Astrocyte of the spinal cord (primary cell): ENCODE measurements at regions not wholly inside any gene's neighbourhood (a gene's known extent, or its start where the extent isn't known, plus 50 kb on each side); places are given as distances from the start of the nearest gene placed in this dataset.

Experiments used
- DNase-seq: peaks from one replicate; pipeline ENCODE4 v3.0.0; 2011; ENCODE audit warnings: low read depth, low spot score
- H3K4me3 ChIP-seq: 2 replicates; pipeline ENCODE4 v1.5.1; 2011; ENCODE audit warnings: low read depth, mild to moderate bottlenecking, low read length, moderate library complexity
- in situ Hi-C: cut with HindIII; loops from 2 replicates; pipeline ENCODE4 v1.10.0; 2017; ENCODE audit warnings: low sequenced_read_pairs
- TF ChIP-seq, protein P1 (sequence below): IDR thresholded peaks from 2 replicates; pipeline ENCODE4 v1.5.1; 2012; ENCODE audit warnings: low read depth, mild to moderate bottlenecking, low read length, inconsistent platforms

GRCh38 chr4:138958519-138958918 is 57.1 kb upstream of the NOCT start:
- in situ Hi-C loops: no loop called here
- TF ChIP-seq, protein P1, sequence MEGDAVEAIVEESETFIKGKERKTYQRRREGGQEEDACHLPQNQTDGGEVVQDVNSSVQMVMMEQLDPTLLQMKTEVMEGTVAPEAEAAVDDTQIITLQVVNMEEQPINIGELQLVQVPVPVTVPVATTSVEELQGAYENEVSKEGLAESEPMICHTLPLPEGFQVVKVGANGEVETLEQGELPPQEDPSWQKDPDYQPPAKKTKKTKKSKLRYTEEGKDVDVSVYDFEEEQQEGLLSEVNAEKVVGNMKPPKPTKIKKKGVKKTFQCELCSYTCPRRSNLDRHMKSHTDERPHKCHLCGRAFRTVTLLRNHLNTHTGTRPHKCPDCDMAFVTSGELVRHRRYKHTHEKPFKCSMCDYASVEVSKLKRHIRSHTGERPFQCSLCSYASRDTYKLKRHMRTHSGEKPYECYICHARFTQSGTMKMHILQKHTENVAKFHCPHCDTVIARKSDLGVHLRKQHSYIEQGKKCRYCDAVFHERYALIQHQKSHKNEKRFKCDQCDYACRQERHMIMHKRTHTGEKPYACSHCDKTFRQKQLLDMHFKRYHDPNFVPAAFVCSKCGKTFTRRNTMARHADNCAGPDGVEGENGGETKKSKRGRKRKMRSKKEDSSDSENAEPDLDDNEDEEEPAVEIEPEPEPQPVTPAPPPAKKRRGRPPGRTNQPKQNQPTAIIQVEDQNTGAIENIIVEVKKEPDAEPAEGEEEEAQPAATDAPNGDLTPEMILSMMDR: no peak
- no peak overlapping the region for H3K4me3 ChIP-seq
- DNase-seq: no peak

DNA sequence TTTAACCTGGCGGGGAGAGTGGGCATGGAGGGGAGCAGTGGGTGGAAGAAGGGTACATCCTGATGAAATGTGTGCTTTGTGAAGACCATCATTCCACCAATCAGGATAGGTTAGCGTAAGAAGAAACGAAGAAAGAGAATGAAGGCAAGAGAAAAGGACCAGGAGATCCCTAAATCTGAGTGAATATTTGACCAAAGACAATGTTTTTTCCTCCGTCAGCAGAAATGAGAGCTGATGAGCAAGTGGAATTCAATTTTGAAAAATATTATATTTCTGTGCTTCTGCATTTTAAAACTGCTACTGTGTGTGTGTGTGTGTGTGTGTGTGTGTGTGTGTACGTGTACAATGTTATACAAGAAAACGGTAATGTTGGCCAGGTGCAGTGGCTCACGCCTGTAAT is 58.3 kb upstream of the NOCT start:
- in situ Hi-C loops: no loop called here
- TF ChIP-seq, protein P1: no peak
- no peak overlapping the region for H3K4me3 ChIP-seq
- DNase-seq: no peak

GRCh38 chr4:138954428-138954827 is 61.2 kb upstream of the NOCT start:
- in situ Hi-C loops: no loop called here
- DNase-seq: no peak
- no peak overlapping the region for H3K4me3 ChIP-seq
- TF ChIP-seq, protein P1: no peak

GRCh38 chr4:138953961-138954371 is 61.6 kb upstream of the NOCT start:
- peak; percentile 96 for DNase-seq
- H3K4me3 ChIP-seq: no peak overlapping the region
- in situ Hi-C loops: no loop called here
- TF ChIP-seq, protein P1: no peak

GRCh38 chr4:138952411-138952810 is 63.2 kb upstream of the NOCT start:
- TF ChIP-seq, protein P1: no peak
- H3K4me3 ChIP-seq: no peak overlapping the region
- in situ Hi-C loops: no loop called here
- DNase-seq: peak; percentile 24

- no peak for DNase-seq
- in situ Hi-C loops: no loop called here
- no peak overlapping the region for H3K4me3 ChIP-seq
- TF ChIP-seq, protein P1: no peak
These were observed 63.8 kb upstream of the NOCT start for GRCh38 chr4:138951764-138952163.

DNA sequence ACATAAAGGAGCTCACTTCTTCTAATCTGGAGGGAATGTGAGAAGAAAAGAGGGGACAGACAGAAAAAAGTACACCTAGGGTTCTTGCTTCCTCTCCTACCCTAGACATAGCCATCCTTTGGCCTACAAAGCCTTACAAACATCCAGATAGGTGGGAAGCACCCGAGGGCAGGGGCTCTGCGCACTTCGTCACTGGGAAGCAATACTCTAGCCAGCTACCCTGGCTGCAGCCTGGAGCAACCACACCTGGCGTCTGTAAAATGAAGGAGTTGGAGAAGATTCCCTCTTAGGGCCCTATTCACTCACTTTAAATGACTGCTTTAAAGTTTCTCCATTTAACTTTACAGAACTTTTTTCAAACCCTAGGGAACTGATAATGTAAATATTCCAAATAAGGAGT is 65.7 kb upstream of the NOCT start:
- TF ChIP-seq, protein P1: no peak
- in situ Hi-C loops: no loop called here
- no peak for DNase-seq
- H3K4me3 ChIP-seq: no peak overlapping the region
